HG02642 (cell line): ENCODE measurements at regions not wholly inside any gene's neighbourhood (a gene's known extent, or its start where the extent isn't known, plus 50 kb on each side); places are given as distances from the start of the nearest gene placed in this dataset.
"Not testable (repeated sequence)": the region's sequence is repeated elsewhere in the genome, so short reads cannot be mapped to it uniquely, and the experiment has no call there.

Source experiments
- ATAC-seq: cut with Tn5 transposase; IDR thresholded peaks from one replicate; pipeline ENCODE4 v1.9.1; 2021; ENCODE audit warnings: mild to moderate bottlenecking; ENCODE audit not compliant: unreplicated experiment, poor library complexity

- ATAC-seq = no peak
Observed at GRCh38 chr10:45111509-45111908, 110.8 kb downstream of the ZNF22 start.

GRCh38 chr10:45117940-45118339, 117.2 kb downstream of the ZNF22 start:
- ATAC-seq = not testable (repeated sequence)

GRCh38 chr10:45118929-45119328, 118.2 kb downstream of the ZNF22 start:
- no peak for ATAC-seq

- ATAC-seq = not testable (repeated sequence)
Observed at GRCh38 chr10:45122180-45122860, 121.6 kb downstream of the ZNF22 start.

GRCh38 chr10:45135443-45136198, 134.9 kb downstream of the ZNF22 start:
- no peak for ATAC-seq

DNA sequence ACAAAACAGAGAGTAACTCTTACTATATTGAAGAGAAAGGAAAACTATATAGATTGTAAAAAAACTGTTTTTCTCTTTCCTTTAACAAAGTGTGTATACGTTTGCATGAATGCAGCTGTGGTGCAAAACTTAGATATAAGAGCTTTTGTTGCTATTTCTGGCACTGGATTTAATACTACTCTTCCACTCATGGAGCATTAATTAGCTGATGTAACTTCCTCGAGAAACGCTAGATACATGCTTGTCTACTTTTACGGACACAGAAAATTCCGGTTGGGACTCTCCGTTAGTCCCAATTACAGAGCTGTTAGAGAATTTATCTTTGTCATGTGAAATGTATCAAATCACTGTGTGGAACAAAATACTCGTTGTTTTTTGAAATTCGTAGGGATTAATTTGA, 135.5 kb downstream of the ZNF22 start:
- ATAC-seq = no peak

DNA sequence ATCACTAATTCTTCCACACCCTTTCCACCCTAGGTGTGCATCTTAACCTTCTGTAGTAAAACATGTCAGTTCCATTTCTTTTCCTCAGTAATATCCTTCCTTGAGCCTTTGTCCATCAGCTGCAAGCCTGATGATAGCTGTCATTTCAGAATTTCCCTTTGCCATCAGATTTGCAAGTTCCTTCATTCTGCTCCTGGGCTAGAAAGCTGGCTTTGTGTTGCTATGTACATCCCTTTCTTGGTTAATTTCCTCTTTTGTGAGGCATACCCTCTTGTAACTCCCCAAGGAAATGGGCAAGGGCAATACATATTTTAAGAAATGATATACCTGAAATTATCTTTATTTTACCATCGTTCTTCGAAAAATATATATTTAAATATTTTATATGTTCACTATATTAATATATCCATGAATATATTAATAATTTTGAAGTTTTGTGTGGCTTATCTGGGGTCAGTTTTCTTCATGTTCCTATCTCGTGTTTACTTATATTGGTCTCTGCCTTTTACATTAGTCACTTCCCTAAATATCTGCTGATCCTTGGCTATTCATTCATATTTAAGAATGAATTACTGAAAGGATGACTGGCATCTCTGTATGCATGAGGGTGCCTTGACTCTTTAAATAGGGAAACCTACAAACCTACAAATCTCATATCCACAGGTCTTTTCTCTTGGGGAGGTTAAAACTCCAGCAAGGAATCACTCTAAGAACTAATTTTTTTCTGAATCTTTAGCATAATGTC, 143.8 kb downstream of the ZNF22 start:
- ATAC-seq = no peak

DNA sequence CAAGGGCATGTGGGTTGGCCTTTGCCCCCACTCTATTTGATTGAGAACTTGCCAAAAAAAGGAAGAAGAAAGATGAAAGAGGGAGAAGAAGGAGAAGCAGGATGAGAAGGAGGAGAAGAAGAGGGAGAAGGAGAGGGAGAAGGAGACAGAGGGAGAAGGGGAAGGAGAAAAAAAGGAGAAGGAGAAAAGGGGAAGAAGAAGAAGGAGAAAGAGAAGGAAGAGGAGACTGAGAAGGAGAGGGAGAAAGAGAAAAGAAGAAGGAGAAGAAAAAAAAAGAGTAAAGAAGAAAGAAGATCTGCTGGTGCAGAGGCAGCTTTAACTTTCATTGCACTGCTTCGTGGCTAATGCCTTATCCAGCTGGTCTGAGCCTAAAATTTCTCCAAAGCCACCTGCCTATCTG, 144.4 kb downstream of the ZNF22 start:
- ATAC-seq = not testable (repeated sequence)

GRCh38 chr10:45147000-45147399, 146.3 kb downstream of the ZNF22 start:
- ATAC-seq = no peak

DNA sequence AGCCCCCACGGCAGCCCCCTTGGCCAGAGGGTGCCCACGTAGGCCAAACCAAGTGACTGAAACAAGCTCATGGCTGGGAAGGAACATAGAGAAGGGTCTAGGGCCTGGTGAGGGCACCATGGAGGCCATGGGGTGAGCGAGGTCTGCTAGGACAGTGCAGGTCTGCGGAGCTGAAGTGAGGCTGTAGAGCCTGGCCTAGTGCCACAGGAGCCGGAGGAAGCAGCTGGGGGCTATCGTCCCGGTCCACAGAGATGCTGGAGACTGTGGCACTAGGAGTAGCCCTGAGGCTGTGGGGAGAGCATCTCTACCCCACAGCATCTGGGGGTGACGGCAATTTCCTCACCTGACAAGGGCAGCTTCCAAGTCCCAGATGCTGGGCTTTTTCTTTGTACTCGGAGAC, 150.3 kb downstream of the ZNF22 start:
- no peak for ATAC-seq

DNA sequence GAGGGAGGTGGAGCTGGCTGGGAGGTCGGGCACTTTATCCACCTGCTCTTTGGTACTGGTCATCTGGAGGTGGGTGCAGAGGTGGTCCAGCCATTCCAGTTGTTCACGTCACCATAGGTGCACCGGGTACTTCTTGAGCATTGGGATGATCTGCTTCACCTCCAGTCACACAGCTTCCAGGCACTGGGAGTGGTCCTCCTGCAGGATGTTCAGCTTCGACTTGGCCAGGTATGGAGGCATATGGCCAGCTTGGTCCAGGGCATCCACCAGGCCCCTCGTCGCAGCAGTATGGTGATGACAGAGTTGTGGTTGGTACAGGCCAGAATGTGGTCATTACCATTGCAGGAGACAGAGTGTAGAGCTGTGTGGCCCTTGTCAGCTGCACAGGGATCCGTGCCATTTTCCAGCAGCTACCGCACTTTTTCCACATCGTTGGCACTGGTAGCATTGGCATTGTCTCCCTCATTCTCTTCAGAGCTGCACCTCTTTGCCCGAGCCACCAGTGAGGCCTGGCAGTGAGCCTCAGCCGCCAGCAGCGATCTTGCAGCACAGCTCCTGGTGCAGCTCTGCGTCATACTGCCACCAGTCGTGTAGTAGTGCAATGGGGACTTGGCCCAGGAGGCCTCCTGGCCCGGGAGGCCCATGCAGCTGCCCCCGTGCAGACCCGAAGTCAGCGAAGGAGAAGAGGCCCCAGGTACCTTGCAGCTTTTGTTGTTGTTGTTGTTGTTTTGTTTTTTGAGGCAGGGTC, 150.9 kb downstream of the ZNF22 start:
- ATAC-seq = no peak

DNA sequence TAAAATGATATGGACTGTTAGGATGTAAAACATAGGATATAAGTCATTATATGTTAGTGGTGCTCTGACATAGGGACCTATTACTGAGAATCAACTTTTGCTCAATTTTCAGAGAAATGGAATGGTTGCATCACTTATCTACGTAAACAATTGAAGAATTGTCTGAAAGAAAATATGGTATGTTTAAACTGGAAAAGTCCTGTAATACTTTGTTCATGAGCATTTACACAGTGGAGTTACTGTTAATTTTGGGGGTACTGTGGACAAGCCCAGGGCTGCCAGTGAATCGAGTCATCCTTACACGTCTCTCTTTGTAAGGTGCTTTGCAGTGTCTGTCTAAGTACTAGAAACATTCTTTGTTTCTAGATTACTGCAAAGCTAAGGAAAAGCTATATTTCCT, 152.0 kb downstream of the ZNF22 start:
- ATAC-seq = no peak

DNA sequence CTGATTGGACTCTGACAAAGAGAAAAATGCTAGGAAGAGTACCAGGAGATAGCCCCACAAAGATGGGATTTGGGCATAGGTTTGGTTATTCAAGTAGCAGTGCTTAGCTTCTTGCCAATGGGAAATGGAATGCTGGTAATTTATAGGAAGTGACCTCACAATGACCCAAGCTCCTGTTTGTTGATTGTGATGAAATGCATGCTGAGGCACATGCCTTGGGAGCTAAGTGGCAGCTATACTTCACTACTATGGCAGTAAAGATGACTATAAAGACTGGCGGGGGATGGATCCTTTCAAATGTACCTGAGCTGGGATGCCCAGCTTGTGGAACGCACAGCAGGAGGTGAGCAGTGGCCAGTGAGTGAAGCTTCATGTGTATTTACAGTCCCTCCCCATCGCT, 153.8 kb downstream of the ZNF22 start:
- ATAC-seq = no peak

- ATAC-seq = no peak
Observed at GRCh38 chr10:45155784-45156183, 155.1 kb downstream of the ZNF22 start.

- ATAC-seq = no peak
Observed at GRCh38 chr10:45160271-45160670, 155.1 kb downstream of the OR13A1 start.

- ATAC-seq = no peak
Observed at GRCh38 chr10:45163315-45163975, 152.0 kb downstream of the OR13A1 start.

DNA sequence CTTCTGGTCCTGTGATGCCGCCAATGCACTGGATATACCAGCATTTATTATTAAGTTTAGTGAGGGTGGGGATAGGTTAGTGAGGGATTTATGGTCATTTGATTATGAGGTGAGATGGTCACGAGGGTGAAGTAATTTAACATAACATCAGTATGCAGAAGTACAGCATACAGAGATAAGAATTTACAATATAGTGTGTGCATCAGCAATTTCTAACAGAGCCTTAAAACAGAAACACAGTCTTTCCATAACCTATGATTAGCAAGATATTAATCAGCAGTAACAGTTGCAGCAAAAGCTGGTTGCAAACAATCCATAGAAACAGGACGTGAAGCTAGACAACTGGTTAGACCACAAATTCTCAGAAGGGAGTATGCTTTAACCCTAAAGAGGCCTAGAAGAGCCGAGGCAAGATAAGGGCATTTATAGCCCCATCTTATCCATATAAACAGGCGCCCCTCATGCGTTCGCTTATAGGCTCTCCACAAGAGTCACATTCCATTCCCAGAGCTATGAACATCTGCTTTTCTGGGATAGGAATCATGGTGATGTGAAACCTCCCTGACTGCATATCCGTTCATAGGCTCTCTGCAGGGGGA, 139.8 kb downstream of the OR13A1 start:
- not testable (repeated sequence) for ATAC-seq

DNA sequence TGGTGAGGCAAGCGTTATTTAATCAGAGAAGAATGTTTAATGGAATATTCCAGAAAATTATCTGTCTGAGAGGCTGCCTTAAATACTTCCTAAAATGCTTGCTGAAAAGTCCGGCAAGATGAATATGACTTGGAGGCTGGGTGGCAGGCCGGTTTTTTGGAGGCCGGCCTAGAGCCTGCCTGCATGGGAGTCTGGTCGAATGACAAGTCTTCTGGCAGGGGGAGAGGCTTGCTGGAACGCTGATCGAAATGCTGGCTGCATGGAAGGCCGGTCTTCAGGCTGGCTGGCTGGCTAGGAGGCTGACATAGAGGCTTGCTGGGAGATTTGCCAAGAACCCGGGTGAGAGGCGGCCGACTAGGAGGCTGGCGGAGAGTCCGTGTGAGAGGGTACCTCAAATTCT, 135.7 kb downstream of the OR13A1 start:
- ATAC-seq = no peak

DNA sequence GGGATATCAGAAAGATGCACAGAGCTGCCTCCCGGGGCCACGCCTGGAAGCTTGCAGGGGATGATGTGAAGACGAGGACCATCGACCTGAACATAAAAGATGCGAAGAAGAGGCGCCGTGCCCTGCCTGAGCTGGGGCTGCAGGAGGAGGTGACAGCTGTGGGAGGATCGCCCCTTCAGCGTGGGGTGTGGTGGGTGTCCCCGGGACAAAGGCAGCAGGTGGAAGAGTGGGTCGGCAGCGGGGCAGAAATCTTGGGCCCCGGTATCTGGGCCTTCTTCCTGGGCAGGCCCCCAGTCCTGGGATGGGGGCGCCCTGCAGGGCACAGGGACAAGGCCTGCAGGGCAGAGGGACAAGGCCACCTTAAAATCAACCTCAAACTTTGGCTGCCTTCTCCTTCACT, 134.9 kb downstream of the OR13A1 start:
- no peak for ATAC-seq
